Tibial nerve (tissue), 4 donors: ENCODE measurements at regions not wholly inside any gene's neighbourhood (a gene's known extent, or its start where the extent isn't known, plus 50 kb on each side); places are given as distances from the start of the nearest gene placed in this dataset.
"Not testable (repeated sequence)": the region's sequence is repeated elsewhere in the genome, so short reads cannot be mapped to it uniquely, and the experiment has no call there.

Experiments used
- EP300 ChIP-seq, 2 donors: sonication (generic); formaldehyde crosslinking; IDR thresholded peaks; one replicate each; pipeline ENCODE4 v1.6.1; 2017; ENCODE audit warnings: antibody characterized with exemption in 2 of 2, mild to moderate bottlenecking in 1 of 2
- TF ChIP-seq, protein P1 (sequence below), 5 experiments: fragments of 200-600 bp in 3 of 5; fragments of 450-650 bp in 2 of 5; sonication (generic) in 3 of 5; IDR thresholded peaks; one replicate each; pipeline ENCODE4 v1.5.1; 2016 to 2019; ENCODE audit warnings: antibody characterized with exemption in 5 of 5, mild to moderate bottlenecking in 3 of 5, moderate library complexity in 2 of 5

DNA sequence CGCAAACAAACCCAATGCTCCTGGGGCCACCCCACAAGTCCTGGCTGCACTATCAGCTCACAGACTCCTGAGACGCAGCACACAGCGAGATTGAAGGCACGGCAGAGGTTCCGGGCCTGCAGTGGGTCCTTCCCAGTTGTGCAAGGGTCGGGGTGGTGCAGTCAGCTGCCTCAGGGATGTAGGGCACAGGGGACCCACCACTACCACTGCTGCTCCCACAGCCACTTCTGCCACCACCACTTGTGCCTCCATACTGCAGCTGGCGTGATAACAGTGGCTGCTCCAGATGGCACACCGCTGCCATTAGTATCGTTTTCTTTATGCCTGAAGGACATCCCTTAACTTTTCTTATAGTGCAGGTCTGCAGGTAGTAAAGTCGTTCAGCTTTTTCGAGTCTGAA is 443.8 kb downstream of the SPATA31A1 start:
- TF ChIP-seq EP300 (IDR thresholded peaks at IDR 0.05): not testable (repeated sequence)
- TF ChIP-seq, protein P1, sequence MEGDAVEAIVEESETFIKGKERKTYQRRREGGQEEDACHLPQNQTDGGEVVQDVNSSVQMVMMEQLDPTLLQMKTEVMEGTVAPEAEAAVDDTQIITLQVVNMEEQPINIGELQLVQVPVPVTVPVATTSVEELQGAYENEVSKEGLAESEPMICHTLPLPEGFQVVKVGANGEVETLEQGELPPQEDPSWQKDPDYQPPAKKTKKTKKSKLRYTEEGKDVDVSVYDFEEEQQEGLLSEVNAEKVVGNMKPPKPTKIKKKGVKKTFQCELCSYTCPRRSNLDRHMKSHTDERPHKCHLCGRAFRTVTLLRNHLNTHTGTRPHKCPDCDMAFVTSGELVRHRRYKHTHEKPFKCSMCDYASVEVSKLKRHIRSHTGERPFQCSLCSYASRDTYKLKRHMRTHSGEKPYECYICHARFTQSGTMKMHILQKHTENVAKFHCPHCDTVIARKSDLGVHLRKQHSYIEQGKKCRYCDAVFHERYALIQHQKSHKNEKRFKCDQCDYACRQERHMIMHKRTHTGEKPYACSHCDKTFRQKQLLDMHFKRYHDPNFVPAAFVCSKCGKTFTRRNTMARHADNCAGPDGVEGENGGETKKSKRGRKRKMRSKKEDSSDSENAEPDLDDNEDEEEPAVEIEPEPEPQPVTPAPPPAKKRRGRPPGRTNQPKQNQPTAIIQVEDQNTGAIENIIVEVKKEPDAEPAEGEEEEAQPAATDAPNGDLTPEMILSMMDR (IDR thresholded peaks at IDR 0.05): not testable (repeated sequence)
